DOHH2 (cell line): ENCODE measurements at regions not wholly inside any gene's neighbourhood (a gene's known extent, or its start where the extent isn't known, plus 50 kb on each side); places are given as distances from the start of the nearest gene placed in this dataset.

Experiments
- H3F3A ChIP-seq: fragments of 200-600 bp; sonication (generic), shearing (Covaris generic); 2 replicates; pipeline ENCODE4 v1.6.0; 2016; ENCODE audit warnings: antibody characterized with exemption, mild to moderate bottlenecking; ENCODE audit not compliant: control insufficient read depth, insufficient read depth
- H3K27ac ChIP-seq: fragments of 200-600 bp; sonication (generic); 2 replicates; pipeline ENCODE4 v1.5.1; 2014; ENCODE audit warnings: low read depth, mild to moderate bottlenecking, low read length, moderate library complexity
- H3K27me3 ChIP-seq: fragments of 200-600 bp; sonication (generic); 2 replicates; pipeline ENCODE4 v1.6.1; 2014; ENCODE audit warnings: mild to moderate bottlenecking, low read length, mixed read lengths; ENCODE audit not compliant: control insufficient read depth
- H3K36me3 ChIP-seq: fragments of 200-600 bp; sonication (generic); 2 replicates; pipeline ENCODE4 v1.6.1; 2014; ENCODE audit warnings: mild to moderate bottlenecking, low read length, moderate library complexity, mixed read lengths; ENCODE audit not compliant: control insufficient read depth
- H3K4me1 ChIP-seq: fragments of 200-600 bp; sonication (generic); 2 replicates; pipeline ENCODE4 v1.6.1; 2014; ENCODE audit warnings: mild to moderate bottlenecking, low read length, mixed read lengths; ENCODE audit not compliant: control insufficient read depth
- H3K4me2 ChIP-seq: fragments of 200-600 bp; sonication (generic); 2 replicates; pipeline ENCODE4 v1.6.0; 2014; ENCODE audit warnings: mild to moderate bottlenecking, low read length, moderate library complexity
- H3K4me3 ChIP-seq: fragments of 200-600 bp; sonication (generic); 2 replicates; pipeline ENCODE4 v1.5.1; 2014; ENCODE audit warnings: mild to moderate bottlenecking, low read length, mixed read lengths
- H3K79me2 ChIP-seq: fragments of 200-600 bp; sonication (generic); 2 replicates; pipeline ENCODE4 v1.6.1; 2014; ENCODE audit warnings: mild to moderate bottlenecking, low read length, mixed read lengths; ENCODE audit not compliant: control insufficient read depth
- H3K9me2 ChIP-seq: fragments of 200-600 bp; sonication (generic); replicated peaks from 2 replicates; pipeline ENCODE4 v1.6.1; 2014; ENCODE audit warnings: mild to moderate bottlenecking, low read length, mixed read lengths; ENCODE audit not compliant: control insufficient read depth
- H3K9me3 ChIP-seq: fragments of 200-600 bp; sonication (generic); 2 replicates; pipeline ENCODE4 v1.6.1; 2014; ENCODE audit warnings: antibody characterized with exemption, low read length, mixed read lengths; ENCODE audit not compliant: control insufficient read depth, insufficient read depth
- H4K20me1 ChIP-seq: fragments of 200-600 bp; sonication (generic); 2 replicates; pipeline ENCODE4 v1.6.0; 2014; ENCODE audit warnings: low read depth, mild to moderate bottlenecking, antibody characterized with exemption, low read length, moderate library complexity; ENCODE audit not compliant: control insufficient read depth, insufficient read depth
- CTCF ChIP-seq: fragments of 200-600 bp; sonication (generic); IDR thresholded peaks from one replicate; pipeline ENCODE4 v1.5.1; 2014; ENCODE audit warnings: antibody characterized with exemption, mild to moderate bottlenecking, low read depth, low read length; ENCODE audit not compliant: poor library complexity, severe bottlenecking
- EZH2phosphoT487 ChIP-seq: fragments of 200-600 bp; sonication (generic); IDR thresholded peaks from 2 replicates; pipeline ENCODE4 v1.6.1; 2017; ENCODE audit warnings: borderline replicate concordance, mild to moderate bottlenecking, antibody characterized with exemption, low read length, moderate library complexity, mixed read lengths

- Histone ChIP-seq H3K36me3 (no peaks in the 10 kb centered on the region), H3K9me2 (no peaks in the 10 kb centered on the region), H3F3A (no peaks in the 10 kb centered on the region), H3K9me3 (peaks cover 17% of the 10 kb centered on the region; the same call in 1 of the 2 replicates), H3K4me1 (no peaks in the 10 kb centered on the region), H3K27ac (no peak overlapping the region), H3K79me2 (no peaks in the 10 kb centered on the region), H4K20me1 (no peaks in the 10 kb centered on the region), H3K4me3 (no peak overlapping the region), H3K27me3 (no peaks in the 10 kb centered on the region), H3K4me2 (no peak overlapping the region)
- no peak for TF ChIP-seq CTCF
- no peak for TF ChIP-seq EZH2phosphoT487
Observed at GRCh38 chr4:10816571-10816970, 132.0 kb upstream of the CLNK start.

DNA sequence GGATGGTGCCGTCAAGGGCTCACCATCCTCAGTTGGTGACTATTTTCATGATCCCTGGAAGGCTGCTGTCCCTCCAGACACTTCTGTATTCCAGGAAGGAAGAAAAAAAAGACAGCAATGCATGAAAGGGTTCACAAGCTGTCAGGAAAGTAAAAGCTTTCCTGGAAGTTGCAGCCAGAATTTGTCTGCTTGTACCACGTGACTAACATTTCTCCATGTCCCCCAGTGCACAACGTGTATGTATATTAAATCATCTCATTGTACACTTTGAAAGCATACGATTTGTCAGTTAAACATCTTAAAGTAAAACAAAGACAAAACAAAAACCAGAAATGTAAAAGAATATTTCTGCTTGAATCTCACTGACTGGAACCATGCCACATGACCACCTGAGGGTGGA, 127.4 kb upstream of the CLNK start:
- Histone ChIP-seq H3K27ac (no peak overlapping the region), H4K20me1 (no peaks in the 10 kb centered on the region), H3F3A (no peaks in the 10 kb centered on the region), H3K27me3 (no peaks in the 10 kb centered on the region), H3K79me2 (no peaks in the 10 kb centered on the region), H3K4me3 (no peak overlapping the region), H3K9me2 (no peaks in the 10 kb centered on the region), H3K36me3 (no peaks in the 10 kb centered on the region), H3K4me2 (no peak overlapping the region), H3K9me3 (peaks cover 17% of the 10 kb centered on the region; the same call in 1 of the 2 replicates), H3K4me1 (no peaks in the 10 kb centered on the region)
- no peak for TF ChIP-seq CTCF
- TF ChIP-seq EZH2phosphoT487, result no peak

DNA sequence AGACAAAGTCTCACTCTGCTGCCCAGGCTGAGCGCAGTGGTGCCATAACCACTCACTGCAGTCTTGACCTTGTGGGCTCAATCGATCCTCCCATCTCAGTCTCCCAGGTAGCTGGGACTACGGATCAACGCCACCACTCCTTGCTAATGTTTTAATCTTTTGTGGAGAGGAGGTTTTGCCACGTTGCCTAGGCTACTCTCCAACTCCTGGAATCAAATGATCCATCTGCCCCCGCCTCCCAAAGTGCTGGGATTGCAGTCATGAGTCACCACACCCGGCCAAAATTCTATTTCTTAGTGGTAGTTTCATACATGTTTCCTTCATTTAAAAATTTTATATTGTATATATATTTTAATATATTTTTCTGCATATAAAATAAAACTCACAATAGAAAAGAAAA, 125.8 kb upstream of the CLNK start:
- Histone ChIP-seq H3K36me3 (no peaks in the 10 kb centered on the region), H3K27me3 (no peaks in the 10 kb centered on the region), H3K79me2 (no peaks in the 10 kb centered on the region), H3K4me2 (no peak overlapping the region), H3K9me3 (peaks cover 17% of the 10 kb centered on the region; the same call in 1 of the 2 replicates), H3K9me2 (no peaks in the 10 kb centered on the region), H4K20me1 (no peaks in the 10 kb centered on the region), H3K4me3 (no peak overlapping the region), H3K4me1 (no peaks in the 10 kb centered on the region), H3F3A (no peaks in the 10 kb centered on the region), H3K27ac (no peak overlapping the region)
- TF ChIP-seq EZH2phosphoT487, result no peak
- TF ChIP-seq CTCF, result no peak

DNA sequence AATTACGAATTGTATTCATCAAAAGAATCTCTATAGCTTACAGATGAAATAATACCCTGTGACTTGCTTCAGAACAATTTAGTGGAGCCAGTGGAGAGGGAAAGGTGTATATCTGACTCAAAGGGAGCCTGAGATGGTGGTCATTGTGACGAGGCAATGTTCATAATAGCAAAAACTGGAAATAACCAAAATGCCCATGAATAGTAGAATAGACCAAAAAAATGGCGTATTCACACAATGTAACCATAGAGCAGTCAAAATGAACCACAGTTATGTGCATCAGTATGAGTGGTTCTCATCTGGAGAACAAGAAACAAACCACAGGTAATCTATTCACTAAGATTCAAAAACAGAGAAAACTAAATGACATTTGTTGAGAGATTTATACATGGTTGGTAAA, 125.3 kb upstream of the CLNK start:
- no peaks in the 10 kb centered on the region for H3K79me2 ChIP-seq
- no peaks in the 10 kb centered on the region for H3K36me3 ChIP-seq
- no peaks in the 10 kb centered on the region for H3F3A ChIP-seq
- no peak overlapping the region for H3K27ac ChIP-seq
- H3K9me3 ChIP-seq, result peaks cover 17% of the 10 kb centered on the region; the same call in 1 of the 2 replicates
- no peaks in the 10 kb centered on the region for H4K20me1 ChIP-seq
- no peaks in the 10 kb centered on the region for H3K9me2 ChIP-seq
- H3K4me3 ChIP-seq, result no peak overlapping the region
- no peaks in the 10 kb centered on the region for H3K4me1 ChIP-seq
- H3K4me2 ChIP-seq, result no peak overlapping the region
- H3K27me3 ChIP-seq, result no peaks in the 10 kb centered on the region
- TF ChIP-seq CTCF, result no peak
- no peak for TF ChIP-seq EZH2phosphoT487
